ENCODE measurements at regions not wholly inside any gene's neighbourhood (a gene's known extent, or its start where the extent isn't known, plus 50 kb on each side); places are given as distances from the start of the nearest gene placed in this dataset.

DNA sequence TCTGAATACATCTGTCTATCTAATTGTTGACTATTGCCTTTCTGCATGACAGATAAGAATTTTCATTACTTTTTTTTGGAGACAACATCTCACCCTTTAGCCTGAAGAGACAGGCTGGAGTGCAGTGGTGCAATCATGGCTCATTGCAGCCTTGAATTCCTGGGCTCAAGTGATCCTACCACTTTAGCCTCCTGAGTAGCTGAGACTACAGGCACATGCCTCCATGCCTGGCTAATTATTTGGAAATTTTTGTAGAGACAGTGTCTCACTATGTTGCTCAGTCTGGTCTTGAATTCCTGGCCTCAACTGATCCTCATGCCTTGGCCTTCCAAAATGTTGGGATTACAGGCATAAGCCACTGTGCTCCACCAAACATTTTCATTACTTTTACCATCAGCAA is 99.8 kb upstream of the ELAC2 start:
- H3K4me3 ChIP-seq = no peak overlapping the region
- no peaks in the 10 kb centered on the region for H3K27me3 ChIP-seq (replicated peaks; ENCODE audit: insufficient read depth)
- no peak for DNase-seq (ENCODE audit: low spot score)
- H3K36me3 ChIP-seq = no peaks in the 10 kb centered on the region
- no peaks in the 10 kb centered on the region for H3K9me3 ChIP-seq
- TF ChIP-seq, protein P1, sequence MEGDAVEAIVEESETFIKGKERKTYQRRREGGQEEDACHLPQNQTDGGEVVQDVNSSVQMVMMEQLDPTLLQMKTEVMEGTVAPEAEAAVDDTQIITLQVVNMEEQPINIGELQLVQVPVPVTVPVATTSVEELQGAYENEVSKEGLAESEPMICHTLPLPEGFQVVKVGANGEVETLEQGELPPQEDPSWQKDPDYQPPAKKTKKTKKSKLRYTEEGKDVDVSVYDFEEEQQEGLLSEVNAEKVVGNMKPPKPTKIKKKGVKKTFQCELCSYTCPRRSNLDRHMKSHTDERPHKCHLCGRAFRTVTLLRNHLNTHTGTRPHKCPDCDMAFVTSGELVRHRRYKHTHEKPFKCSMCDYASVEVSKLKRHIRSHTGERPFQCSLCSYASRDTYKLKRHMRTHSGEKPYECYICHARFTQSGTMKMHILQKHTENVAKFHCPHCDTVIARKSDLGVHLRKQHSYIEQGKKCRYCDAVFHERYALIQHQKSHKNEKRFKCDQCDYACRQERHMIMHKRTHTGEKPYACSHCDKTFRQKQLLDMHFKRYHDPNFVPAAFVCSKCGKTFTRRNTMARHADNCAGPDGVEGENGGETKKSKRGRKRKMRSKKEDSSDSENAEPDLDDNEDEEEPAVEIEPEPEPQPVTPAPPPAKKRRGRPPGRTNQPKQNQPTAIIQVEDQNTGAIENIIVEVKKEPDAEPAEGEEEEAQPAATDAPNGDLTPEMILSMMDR (IDR thresholded peaks at IDR 0.05) = no peak
- no peak for TF ChIP-seq POLR2A (IDR thresholded peaks at IDR 0.05)
- no peak for TF ChIP-seq POLR2AphosphoS5 (IDR thresholded peaks at IDR 0.05)
- H3K27ac ChIP-seq = no peak overlapping the region
- intact Hi-C loops (cut with DNase I) = no loop called here
- H3K4me1 ChIP-seq (replicated peaks) = no peaks in the 10 kb centered on the region

DNA sequence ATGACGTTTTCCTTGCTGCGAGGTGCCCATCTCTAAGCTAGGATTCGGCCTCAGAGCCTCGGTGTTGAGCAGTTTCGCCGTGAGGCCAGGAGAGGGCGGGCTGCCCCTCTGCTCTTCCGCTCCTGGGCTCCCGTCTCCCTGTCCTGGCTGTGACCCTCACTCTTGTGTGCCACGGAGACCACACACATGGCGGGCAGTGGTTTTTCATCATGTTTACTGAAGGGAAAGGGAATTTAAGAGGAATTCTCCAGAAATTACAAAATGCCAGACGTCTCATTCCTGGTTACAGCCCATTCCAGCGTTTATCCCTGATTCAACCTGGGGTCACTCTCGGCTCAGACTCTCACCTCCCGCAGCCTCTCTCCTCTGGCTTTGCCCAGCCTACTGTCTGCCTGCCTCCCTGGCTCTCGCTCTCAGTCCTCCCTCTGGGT is 96.8 kb upstream of the ELAC2 start:
- Histone ChIP-seq H3K27me3 (replicated peaks; ENCODE audit: insufficient read depth) (peaks cover 2% of the 10 kb centered on the region), H3K4me1 (replicated peaks) (no peaks in the 10 kb centered on the region), H3K4me3 (no peak overlapping the region), H3K27ac (no peak overlapping the region), H3K9me3 (no peaks in the 10 kb centered on the region), H3K36me3 (no peaks in the 10 kb centered on the region)
- WGBS = 5% methylated on average over 16 of the region's 16 CpGs
- no peak for TF ChIP-seq POLR2AphosphoS5 (IDR thresholded peaks at IDR 0.05)
- TF ChIP-seq, protein P1 (IDR thresholded peaks at IDR 0.05) = peak in 2 of 4 experiments; percentile 22 to 34
- no peak for DNase-seq (ENCODE audit: low spot score)
- intact Hi-C loops (cut with DNase I) = no loop called here

DNA sequence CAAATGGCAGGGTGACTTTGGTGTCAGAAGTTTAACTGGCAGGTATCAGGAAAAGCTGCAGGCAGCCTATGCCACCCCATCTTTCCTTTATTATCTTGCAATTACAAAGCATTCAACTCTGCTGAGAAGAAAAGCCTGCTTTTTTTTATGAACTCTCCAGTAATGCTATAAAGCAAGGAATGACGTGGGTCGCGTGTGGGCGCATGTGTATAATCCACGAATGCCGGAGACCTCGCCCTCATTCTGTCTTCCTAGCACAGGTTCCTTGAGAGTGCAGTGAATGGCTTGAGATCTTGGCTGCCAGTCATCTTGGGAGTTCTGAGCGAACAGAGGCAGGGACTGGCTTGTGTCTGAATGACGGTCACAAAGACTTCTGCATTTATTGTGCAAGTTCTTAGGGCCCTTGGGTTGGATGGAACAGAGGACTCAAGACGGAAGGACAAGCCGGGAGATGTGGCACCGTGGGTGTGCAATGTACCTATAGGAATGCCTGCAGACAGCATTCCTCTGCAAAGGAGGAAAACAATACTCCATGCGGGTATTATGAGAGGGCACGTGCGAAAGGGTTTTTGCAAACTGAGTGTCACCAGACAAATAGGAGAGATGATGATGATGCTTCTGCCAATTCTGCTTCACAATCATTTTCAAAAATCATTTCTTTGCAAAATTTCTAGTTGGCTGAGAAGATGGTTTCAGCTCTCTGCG is 96.1 kb upstream of the ELAC2 start:
- Histone ChIP-seq H3K4me3 (no peak overlapping the region), H3K9me3 (no peaks in the 10 kb centered on the region), H3K27me3 (replicated peaks; ENCODE audit: insufficient read depth) (peaks cover 2% of the 10 kb centered on the region), H3K27ac (no peak overlapping the region), H3K4me1 (replicated peaks) (no peaks in the 10 kb centered on the region), H3K36me3 (no peaks in the 10 kb centered on the region)
- DNase-seq (ENCODE audit: low spot score) = no peak
- intact Hi-C loops (cut with DNase I) = no loop called here
- TF ChIP-seq POLR2A (IDR thresholded peaks at IDR 0.05) = no peak
- TF ChIP-seq POLR2AphosphoS5 (IDR thresholded peaks at IDR 0.05) = no peak
- TF ChIP-seq, protein P1 (IDR thresholded peaks at IDR 0.05) = no peak
- WGBS = 39% methylated on average over 16 of the region's 16 CpGs

DNA sequence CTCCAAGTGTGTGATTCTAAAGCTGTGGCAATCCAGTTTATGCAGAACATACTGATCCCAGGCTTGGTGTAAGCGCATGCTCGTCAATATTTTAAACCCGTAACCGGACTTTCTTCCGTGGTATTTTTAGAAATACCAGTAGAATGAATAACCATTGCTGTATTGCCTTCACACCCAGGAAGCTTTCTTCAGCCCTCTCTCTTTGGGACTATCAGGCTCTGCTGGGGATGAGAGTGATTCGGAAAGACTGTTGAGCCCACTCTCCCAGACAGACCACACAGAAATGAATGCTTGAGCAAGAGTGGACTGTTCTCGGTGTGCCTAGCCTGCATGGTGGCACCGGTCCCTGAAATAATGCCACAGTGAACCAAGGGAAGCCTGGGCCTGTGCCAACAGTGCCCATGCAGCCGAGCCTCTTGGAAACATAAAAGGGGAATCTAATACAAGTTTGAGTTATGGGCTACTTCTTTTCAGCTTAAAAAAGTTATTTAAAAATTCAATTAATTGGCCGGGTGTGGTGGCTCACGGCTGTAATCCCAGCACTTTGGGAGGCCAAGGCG is 89.9 kb upstream of the ELAC2 start:
- intact Hi-C loops (cut with DNase I) = no loop called here
- WGBS = 91% methylated on average over 12 of the region's 12 CpGs
- no peak for TF ChIP-seq POLR2AphosphoS5 (IDR thresholded peaks at IDR 0.05)
- TF ChIP-seq, protein P1 (IDR thresholded peaks at IDR 0.05) = no peak
- no peak for TF ChIP-seq POLR2A (IDR thresholded peaks at IDR 0.05)

DNA sequence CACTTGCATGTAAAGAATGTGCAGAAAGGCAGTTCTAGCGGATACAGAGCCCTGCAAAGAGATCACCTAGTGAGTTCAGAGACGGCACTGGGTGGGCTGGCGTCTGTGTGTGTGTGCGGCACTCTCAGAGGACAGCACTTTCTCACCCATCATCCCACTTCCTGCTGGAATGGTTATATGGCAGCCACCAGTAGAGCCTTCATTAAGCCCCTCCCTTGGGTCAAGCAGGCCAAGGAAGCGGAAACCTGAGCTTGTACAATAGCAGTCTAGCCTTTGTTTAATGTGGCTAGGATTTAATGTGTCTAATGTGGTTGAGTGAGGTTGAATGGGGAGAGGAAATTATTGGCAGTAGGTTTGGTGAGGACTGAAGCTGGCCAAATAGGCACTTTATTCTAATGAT is 88.3 kb upstream of the ELAC2 start:
- H3K4me1 ChIP-seq (replicated peaks) = no peaks in the 10 kb centered on the region
- TF ChIP-seq POLR2A (IDR thresholded peaks at IDR 0.05) = no peak
- TF ChIP-seq, protein P1 (IDR thresholded peaks at IDR 0.05) = no peak
- TF ChIP-seq POLR2AphosphoS5 (IDR thresholded peaks at IDR 0.05) = no peak
- no peak for DNase-seq (ENCODE audit: low spot score)
- intact Hi-C loops (cut with DNase I) = no loop called here
- no peaks in the 10 kb centered on the region for H3K36me3 ChIP-seq
- H3K4me3 ChIP-seq = no peak overlapping the region
- peaks cover 7% of the 10 kb centered on the region for H3K27me3 ChIP-seq (replicated peaks; ENCODE audit: insufficient read depth)
- H3K27ac ChIP-seq = no peak overlapping the region
- H3K9me3 ChIP-seq = no peaks in the 10 kb centered on the region
- 70% methylated on average over 5 of the region's 5 CpGs for WGBS

More for the DNA sequence above, 89.9 kb upstream of the ELAC2 start:
- Histone ChIP-seq H3K36me3 (no peaks in the 10 kb centered on the region), H3K27ac (no peak overlapping the region), H3K9me3 (no peaks in the 10 kb centered on the region), H3K4me3 (no peak overlapping the region), H3K4me1 (replicated peaks) (no peaks in the 10 kb centered on the region), H3K27me3 (replicated peaks; ENCODE audit: insufficient read depth) (peaks cover 7% of the 10 kb centered on the region)
- DNase-seq (ENCODE audit: low spot score) = no peak

Measured in prostate gland (tissue), 2 donors.